WTC11 (cell line): ENCODE measurements at regions not wholly inside any gene's neighbourhood (a gene's known extent, or its start where the extent isn't known, plus 50 kb on each side); places are given as distances from the start of the nearest gene placed in this dataset.

ENCODE experiments used
- ATAC-seq: fragments of 200-7000 bp; cut with Tn5 transposase; 2 replicates; pipeline ENCODE4 v1.10.0; 2021; ENCODE audit warnings: mild to moderate bottlenecking, moderate library complexity
- CTCF ChIA-PET: fragments of 300-600 bp; sonication (Branson Sonifier 250); formaldehyde crosslinking; loops from one replicate; lab custom pipeline; 2021; ENCODE audit warnings: antibody characterized with exemption; lab: Charles Lee
- POLR2A ChIA-PET: fragments of 350-600 bp; sonication (Branson Sonifier 250); formaldehyde crosslinking; loops from one replicate; lab custom pipeline; 2021; ENCODE audit warnings: antibody characterized with exemption; lab: Charles Lee
- DNase-seq: peaks from one replicate; pipeline ENCODE4 v3.0.0; 2021; ENCODE audit warnings: low spot score
- H3K27ac Mint-ChIP-seq: 2 replicates; pipeline ENCODE4 v1.8.0; 2021; ENCODE audit warnings: mixed read lengths
- H3K27me3 Mint-ChIP-seq: 2 replicates; pipeline ENCODE4 v1.8.0; 2021; ENCODE audit warnings: low read depth, mild to moderate bottlenecking, moderate library complexity, mixed read lengths
- H3K36me3 Mint-ChIP-seq: 2 replicates; pipeline ENCODE4 v1.8.0; 2021; ENCODE audit warnings: mixed read lengths
- H3K4me1 Mint-ChIP-seq: 2 replicates; pipeline ENCODE4 v1.8.0; 2022; ENCODE audit warnings: mixed read lengths
- H3K4me3 Mint-ChIP-seq: 2 replicates; pipeline ENCODE4 v1.8.0; 2021; ENCODE audit warnings: mild to moderate bottlenecking, moderate library complexity, mixed read lengths
- H3K9me3 Mint-ChIP-seq: 2 replicates; pipeline ENCODE4 v1.8.0; 2021; ENCODE audit warnings: mixed read lengths
- CBFB ChIP-seq: sonication (generic); formaldehyde crosslinking; IDR thresholded peaks from 2 replicates; pipeline ENCODE4 v1.8.1; 2022; ENCODE audit warnings: mild to moderate bottlenecking, low read depth, missing genetic modification reagents
- CREB1 ChIP-seq: sonication (generic); formaldehyde crosslinking; IDR thresholded peaks from 2 replicates; pipeline ENCODE4 v1.8.0; 2023; ENCODE audit warnings: mild to moderate bottlenecking, missing genetic modification reagents
- CREM ChIP-seq: sonication (generic); formaldehyde crosslinking; IDR thresholded peaks from 2 replicates; pipeline ENCODE4 v1.8.1; 2022; ENCODE audit warnings: mild to moderate bottlenecking, missing genetic modification reagents, moderate library complexity
- ELF4 ChIP-seq: sonication (generic); formaldehyde crosslinking; IDR thresholded peaks from 2 replicates; pipeline ENCODE4 v1.8.1; 2022; ENCODE audit warnings: low read depth, mild to moderate bottlenecking, moderate library complexity, missing genetic modification reagents
- ETV6 ChIP-seq: sonication (generic); formaldehyde crosslinking; IDR thresholded peaks from 2 replicates; pipeline ENCODE4 v1.8.1; 2022; ENCODE audit warnings: mild to moderate bottlenecking, missing genetic modification reagents
- FOXJ3 ChIP-seq: sonication (generic); formaldehyde crosslinking; IDR thresholded peaks from 2 replicates; pipeline ENCODE4 v1.9.0; 2021; ENCODE audit warnings: missing genetic modification reagents, mild to moderate bottlenecking, borderline replicate concordance
- FOXK1 ChIP-seq: sonication (generic); formaldehyde crosslinking; IDR thresholded peaks from 2 replicates; pipeline ENCODE4 v1.8.0; 2022; ENCODE audit warnings: mild to moderate bottlenecking, moderate library complexity, missing genetic modification reagents
- NR2C2 ChIP-seq: sonication (generic); formaldehyde crosslinking; IDR thresholded peaks from 2 replicates; pipeline ENCODE4 v1.8.0; 2022; ENCODE audit warnings: mild to moderate bottlenecking, missing genetic modification reagents
- SP1 ChIP-seq: sonication (generic); formaldehyde crosslinking; conservative IDR thresholded peaks from 2 replicates; pipeline ENCODE4 v1.8.1; 2022; ENCODE audit warnings: missing genetic modification reagents
- TEAD4 ChIP-seq: sonication (generic); formaldehyde crosslinking; IDR thresholded peaks from 2 replicates; pipeline ENCODE4 v1.8.0; 2022; ENCODE audit warnings: mild to moderate bottlenecking, missing genetic modification reagents
- ZNF396 ChIP-seq: fragments of 250-450 bp; sonication (Bioruptor Pico); IDR thresholded peaks from 2 replicates; pipeline ENCODE4 v1.8.0; 2021; ENCODE audit warnings: mild to moderate bottlenecking, moderate library complexity, borderline replicate concordance
- TF ChIP-seq, protein P1 (sequence below): fragments of 250-450 bp; sonication (Bioruptor Pico); IDR thresholded peaks from 2 replicates; pipeline ENCODE4 v1.9.0; 2021; ENCODE audit warnings: moderate library complexity, mild to moderate bottlenecking, inconsistent platforms, borderline replicate concordance
- TF ChIP-seq, protein P2 (sequence below): sonication (generic); formaldehyde crosslinking; IDR thresholded peaks from 2 replicates; pipeline ENCODE4 v1.8.0; 2022; ENCODE audit warnings: mild to moderate bottlenecking, missing genetic modification reagents
- TF ChIP-seq, protein P3 (sequence below): sonication (generic); formaldehyde crosslinking; IDR thresholded peaks from 2 replicates; pipeline ENCODE4 v1.8.0; 2023; ENCODE audit warnings: missing genetic modification reagents, mild to moderate bottlenecking, borderline replicate concordance
- TF ChIP-seq, protein P4 (sequence below): sonication (generic); formaldehyde crosslinking; IDR thresholded peaks from 2 replicates; pipeline ENCODE4 v1.8.1; 2023; ENCODE audit warnings: mild to moderate bottlenecking, missing genetic modification reagents, borderline replicate concordance
- TF ChIP-seq, protein P5 (sequence below): fragments of 250-450 bp; sonication (Bioruptor Pico); IDR thresholded peaks from 2 replicates; pipeline ENCODE4 v2.1.2; 2022; ENCODE audit warnings: mild to moderate bottlenecking, moderate library complexity

DNA sequence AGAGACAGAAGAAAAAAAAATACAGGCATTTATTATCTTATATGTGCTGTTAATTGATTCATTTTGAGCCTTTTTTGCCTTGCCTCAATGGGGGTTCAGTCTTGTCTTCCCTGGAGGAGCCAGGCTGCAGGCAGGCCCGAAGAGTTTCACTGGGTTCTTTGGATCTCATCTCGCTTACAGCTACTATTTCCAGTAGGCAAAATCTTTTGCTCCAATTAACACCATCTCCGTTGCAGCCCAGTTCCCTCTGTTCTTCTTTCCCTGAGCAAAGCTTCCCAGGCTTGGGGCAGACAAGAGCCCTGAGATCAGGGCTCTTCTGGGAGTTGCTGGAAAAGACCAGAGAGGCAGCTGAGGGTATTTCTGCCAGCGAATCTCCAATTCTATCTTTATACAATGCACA lies 168.8 kb upstream of the CELF4 start (continued):
- TF ChIP-seq, protein P1, sequence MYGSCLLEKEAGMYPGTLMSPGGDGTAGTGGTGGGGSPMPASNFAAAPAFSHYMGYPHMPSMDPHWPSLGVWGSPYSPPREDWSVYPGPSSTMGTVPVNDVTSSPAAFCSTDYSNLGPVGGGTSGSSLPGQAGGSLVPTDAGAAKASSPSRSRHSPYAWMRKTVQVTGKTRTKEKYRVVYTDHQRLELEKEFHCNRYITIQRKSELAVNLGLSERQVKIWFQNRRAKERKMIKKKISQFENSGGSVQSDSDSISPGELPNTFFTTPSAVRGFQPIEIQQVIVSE (CRISPR knock-in tag) = no peak
- TF ChIP-seq NR2C2 (no peak), ZNF396 (CRISPR knock-in tag) (no peak), ETV6 (CRISPR knock-in tag) (no peak), TEAD4 (CRISPR knock-in tag) (no peak)

DNA sequence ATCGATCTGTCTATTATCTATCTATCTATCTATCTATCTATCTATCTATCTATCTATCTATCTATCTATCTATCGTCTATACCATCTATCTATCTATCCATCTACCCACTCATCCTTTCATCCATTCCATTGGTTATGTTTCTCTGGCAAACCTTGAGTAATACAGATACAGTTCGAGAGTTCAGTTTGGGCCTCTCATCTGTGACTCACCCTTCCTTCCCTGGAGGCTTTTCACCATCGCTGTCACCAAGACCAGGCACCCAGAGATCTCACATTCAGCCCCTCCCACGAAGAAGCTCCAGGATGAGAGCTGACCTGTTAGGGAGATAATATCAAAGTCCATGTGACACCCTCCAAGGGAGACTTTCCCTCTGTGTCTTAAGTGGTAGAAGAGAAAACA lies 164.1 kb upstream of the CELF4 start:
- no peaks in the 10 kb centered on the region for H3K9me3 Mint-ChIP-seq

More for the DNA sequence above, 164.1 kb upstream of the CELF4 start:
- Mint-ChIP-seq H3K27me3 (peaks cover 13% of the 10 kb centered on the region; the same call in 1 of the 2 replicates), H3K36me3 (no peaks in the 10 kb centered on the region), H3K4me1 (no peaks in the 10 kb centered on the region), H3K27ac (no peak overlapping the region), H3K4me3 (no peak overlapping the region)
- CTCF ChIA-PET = no interaction called here
- TF ChIP-seq FOXK1 (CRISPR knock-in tag) = no peak
- TF ChIP-seq, protein P2, sequence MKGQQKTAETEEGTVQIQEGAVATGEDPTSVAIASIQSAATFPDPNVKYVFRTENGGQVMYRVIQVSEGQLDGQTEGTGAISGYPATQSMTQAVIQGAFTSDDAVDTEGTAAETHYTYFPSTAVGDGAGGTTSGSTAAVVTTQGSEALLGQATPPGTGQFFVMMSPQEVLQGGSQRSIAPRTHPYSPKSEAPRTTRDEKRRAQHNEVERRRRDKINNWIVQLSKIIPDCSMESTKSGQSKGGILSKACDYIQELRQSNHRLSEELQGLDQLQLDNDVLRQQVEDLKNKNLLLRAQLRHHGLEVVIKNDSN (CRISPR knock-in tag) = no peak
- no peak for TF ChIP-seq SP1 (CRISPR knock-in tag)
- no peak for TF ChIP-seq FOXJ3
- TF ChIP-seq, protein P3, sequence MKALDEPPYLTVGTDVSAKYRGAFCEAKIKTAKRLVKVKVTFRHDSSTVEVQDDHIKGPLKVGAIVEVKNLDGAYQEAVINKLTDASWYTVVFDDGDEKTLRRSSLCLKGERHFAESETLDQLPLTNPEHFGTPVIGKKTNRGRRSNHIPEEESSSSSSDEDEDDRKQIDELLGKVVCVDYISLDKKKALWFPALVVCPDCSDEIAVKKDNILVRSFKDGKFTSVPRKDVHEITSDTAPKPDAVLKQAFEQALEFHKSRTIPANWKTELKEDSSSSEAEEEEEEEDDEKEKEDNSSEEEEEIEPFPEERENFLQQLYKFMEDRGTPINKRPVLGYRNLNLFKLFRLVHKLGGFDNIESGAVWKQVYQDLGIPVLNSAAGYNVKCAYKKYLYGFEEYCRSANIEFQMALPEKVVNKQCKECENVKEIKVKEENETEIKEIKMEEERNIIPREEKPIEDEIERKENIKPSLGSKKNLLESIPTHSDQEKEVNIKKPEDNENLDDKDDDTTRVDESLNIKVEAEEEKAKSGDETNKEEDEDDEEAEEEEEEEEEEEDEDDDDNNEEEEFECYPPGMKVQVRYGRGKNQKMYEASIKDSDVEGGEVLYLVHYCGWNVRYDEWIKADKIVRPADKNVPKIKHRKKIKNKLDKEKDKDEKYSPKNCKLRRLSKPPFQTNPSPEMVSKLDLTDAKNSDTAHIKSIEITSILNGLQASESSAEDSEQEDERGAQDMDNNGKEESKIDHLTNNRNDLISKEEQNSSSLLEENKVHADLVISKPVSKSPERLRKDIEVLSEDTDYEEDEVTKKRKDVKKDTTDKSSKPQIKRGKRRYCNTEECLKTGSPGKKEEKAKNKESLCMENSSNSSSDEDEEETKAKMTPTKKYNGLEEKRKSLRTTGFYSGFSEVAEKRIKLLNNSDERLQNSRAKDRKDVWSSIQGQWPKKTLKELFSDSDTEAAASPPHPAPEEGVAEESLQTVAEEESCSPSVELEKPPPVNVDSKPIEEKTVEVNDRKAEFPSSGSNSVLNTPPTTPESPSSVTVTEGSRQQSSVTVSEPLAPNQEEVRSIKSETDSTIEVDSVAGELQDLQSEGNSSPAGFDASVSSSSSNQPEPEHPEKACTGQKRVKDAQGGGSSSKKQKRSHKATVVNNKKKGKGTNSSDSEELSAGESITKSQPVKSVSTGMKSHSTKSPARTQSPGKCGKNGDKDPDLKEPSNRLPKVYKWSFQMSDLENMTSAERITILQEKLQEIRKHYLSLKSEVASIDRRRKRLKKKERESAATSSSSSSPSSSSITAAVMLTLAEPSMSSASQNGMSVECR (CRISPR knock-in tag) = no peak
- TF ChIP-seq, protein P4, sequence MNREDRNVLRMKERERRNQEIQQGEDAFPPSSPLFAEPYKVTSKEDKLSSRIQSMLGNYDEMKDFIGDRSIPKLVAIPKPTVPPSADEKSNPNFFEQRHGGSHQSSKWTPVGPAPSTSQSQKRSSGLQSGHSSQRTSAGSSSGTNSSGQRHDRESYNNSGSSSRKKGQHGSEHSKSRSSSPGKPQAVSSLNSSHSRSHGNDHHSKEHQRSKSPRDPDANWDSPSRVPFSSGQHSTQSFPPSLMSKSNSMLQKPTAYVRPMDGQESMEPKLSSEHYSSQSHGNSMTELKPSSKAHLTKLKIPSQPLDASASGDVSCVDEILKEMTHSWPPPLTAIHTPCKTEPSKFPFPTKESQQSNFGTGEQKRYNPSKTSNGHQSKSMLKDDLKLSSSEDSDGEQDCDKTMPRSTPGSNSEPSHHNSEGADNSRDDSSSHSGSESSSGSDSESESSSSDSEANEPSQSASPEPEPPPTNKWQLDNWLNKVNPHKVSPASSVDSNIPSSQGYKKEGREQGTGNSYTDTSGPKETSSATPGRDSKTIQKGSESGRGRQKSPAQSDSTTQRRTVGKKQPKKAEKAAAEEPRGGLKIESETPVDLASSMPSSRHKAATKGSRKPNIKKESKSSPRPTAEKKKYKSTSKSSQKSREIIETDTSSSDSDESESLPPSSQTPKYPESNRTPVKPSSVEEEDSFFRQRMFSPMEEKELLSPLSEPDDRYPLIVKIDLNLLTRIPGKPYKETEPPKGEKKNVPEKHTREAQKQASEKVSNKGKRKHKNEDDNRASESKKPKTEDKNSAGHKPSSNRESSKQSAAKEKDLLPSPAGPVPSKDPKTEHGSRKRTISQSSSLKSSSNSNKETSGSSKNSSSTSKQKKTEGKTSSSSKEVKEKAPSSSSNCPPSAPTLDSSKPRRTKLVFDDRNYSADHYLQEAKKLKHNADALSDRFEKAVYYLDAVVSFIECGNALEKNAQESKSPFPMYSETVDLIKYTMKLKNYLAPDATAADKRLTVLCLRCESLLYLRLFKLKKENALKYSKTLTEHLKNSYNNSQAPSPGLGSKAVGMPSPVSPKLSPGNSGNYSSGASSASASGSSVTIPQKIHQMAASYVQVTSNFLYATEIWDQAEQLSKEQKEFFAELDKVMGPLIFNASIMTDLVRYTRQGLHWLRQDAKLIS (CRISPR knock-in tag) = no peak
- no peak for TF ChIP-seq CBFB (CRISPR knock-in tag)
- TF ChIP-seq, protein P5, sequence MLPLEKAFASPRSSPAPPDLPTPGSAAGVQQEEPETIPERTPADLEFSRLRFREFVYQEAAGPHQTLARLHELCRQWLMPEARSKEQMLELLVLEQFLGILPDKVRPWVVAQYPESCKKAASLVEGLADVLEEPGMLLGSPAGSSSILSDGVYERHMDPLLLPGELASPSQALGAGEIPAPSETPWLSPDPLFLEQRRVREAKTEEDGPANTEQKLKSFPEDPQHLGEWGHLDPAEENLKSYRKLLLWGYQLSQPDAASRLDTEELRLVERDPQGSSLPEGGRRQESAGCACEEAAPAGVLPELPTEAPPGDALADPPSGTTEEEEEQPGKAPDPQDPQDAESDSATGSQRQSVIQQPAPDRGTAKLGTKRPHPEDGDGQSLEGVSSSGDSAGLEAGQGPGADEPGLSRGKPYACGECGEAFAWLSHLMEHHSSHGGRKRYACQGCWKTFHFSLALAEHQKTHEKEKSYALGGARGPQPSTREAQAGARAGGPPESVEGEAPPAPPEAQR (CRISPR knock-in tag) = no peak
- no peak for TF ChIP-seq CREB1 (CRISPR knock-in tag)
- TF ChIP-seq ELF4 = no peak
- no peak for TF ChIP-seq CREM (CRISPR knock-in tag)
- POLR2A ChIA-PET = no interaction called here
- no peak for DNase-seq
- no peak for ATAC-seq
